Retinal pigment epithelial cell (primary cell): ENCODE measurements at regions not wholly inside any gene's neighbourhood (a gene's known extent, or its start where the extent isn't known, plus 50 kb on each side); places are given as distances from the start of the nearest gene placed in this dataset.
"Not testable (repeated sequence)": the region's sequence is repeated elsewhere in the genome, so short reads cannot be mapped to it uniquely, and the experiment has no call there.

Experiments used
- DNase-seq: peaks from one replicate; pipeline ENCODE4 v3.0.0-alpha.2; 2010; ENCODE audit warnings: low read depth
- H3K4me3 ChIP-seq: 2 replicates; pipeline ENCODE4 v1.5.1; 2011; ENCODE audit warnings: mild to moderate bottlenecking, low read length, control low read depth, moderate library complexity
- TF ChIP-seq, protein P1 (sequence below): conservative IDR thresholded peaks from 2 replicates; pipeline ENCODE4 v1.5.1; 2011; ENCODE audit warnings: low read depth, low read length, control low read depth, inconsistent platforms

DNA sequence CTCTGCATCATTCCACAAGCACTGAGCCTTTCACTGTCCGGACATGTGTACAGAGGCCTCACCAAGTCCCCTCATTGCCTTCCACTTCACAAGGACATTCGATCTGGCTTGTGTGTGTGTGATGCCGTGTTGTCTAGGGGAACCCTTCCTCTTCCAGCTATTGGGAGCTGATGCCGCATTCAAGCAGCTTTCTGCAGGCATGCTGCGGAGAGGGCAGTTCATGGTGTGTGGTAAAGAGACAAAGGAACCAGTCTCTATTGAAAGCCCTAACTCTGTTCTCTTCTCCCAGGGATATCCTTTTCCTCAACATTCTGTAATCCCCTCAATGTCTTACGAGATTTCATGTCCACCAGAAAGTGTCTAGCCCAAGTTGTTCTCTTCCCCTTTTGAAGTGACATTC is 141.6 kb downstream of the ALOX5 start:
- H3K4me3 ChIP-seq: no peak overlapping the region
- TF ChIP-seq, protein P1, sequence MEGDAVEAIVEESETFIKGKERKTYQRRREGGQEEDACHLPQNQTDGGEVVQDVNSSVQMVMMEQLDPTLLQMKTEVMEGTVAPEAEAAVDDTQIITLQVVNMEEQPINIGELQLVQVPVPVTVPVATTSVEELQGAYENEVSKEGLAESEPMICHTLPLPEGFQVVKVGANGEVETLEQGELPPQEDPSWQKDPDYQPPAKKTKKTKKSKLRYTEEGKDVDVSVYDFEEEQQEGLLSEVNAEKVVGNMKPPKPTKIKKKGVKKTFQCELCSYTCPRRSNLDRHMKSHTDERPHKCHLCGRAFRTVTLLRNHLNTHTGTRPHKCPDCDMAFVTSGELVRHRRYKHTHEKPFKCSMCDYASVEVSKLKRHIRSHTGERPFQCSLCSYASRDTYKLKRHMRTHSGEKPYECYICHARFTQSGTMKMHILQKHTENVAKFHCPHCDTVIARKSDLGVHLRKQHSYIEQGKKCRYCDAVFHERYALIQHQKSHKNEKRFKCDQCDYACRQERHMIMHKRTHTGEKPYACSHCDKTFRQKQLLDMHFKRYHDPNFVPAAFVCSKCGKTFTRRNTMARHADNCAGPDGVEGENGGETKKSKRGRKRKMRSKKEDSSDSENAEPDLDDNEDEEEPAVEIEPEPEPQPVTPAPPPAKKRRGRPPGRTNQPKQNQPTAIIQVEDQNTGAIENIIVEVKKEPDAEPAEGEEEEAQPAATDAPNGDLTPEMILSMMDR: no peak
- no peak for DNase-seq

DNA sequence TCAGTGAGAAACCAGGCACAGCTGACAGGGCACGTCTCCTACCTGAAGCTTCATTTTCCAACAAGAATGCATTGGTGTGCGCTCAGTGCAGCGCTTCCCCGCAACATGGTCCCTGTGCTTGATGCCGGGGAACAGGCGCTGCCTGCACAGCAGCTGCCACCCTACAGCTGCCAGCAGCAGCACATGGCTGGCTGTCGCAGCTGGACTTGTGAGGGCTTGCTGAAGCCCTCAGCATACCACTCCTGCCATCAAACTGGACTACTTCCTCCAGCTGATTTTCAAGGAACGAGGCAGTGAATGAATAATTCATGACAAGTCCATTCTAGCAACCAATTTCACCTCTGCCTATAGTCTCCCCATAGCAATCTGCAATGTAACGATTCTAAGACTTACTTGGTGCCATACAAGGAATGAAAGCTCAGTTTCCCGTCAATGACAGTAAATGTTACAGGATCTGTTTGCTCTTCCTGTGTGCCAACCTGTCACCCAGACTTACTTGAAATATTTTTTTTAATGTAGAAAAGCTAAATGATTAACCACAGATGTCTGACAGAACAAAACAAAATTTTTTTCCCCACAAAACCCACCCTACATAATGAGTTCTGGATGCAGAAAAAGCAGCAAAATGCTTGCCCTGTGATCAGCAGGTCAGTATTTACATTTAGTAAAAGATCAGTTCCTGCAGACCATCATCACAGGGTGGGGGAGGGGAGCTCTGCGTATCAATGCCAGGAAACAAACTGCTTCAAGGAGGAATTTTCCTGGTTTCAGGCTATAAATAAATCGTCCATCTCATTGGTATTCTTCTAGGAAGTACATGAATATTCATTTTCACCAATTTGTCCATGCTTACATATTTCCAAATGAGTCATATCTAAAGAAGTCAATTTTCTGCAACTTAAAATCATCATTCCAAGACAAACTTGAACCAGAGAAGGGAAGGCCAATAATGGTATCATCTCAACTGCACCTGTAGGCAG is 140.6 kb downstream of the ALOX5 start:
- TF ChIP-seq, protein P1: no peak
- no peak overlapping the region for H3K4me3 ChIP-seq
- no peak for DNase-seq

DNA sequence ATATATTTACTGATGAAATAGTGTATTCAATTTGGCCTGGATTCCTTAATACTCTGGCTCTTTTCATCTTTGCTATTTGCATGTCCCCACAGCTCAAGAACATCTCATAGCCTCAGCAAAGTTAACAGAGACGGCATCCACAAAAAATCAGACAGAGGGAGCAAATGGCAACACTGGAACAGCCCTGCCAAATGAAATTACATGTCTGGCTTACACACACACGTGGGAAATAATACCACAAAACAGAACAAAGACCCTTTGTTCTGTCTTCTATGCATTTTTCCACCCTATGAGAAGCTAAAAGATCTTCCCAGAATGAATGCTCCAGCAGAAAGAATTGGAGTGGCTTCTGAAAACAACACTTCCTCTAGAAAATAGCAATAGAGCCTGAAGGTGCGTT is 139.5 kb downstream of the ALOX5 start:
- TF ChIP-seq, protein P1: no peak
- peak; percentile 39 for DNase-seq
- no peak overlapping the region for H3K4me3 ChIP-seq

DNA sequence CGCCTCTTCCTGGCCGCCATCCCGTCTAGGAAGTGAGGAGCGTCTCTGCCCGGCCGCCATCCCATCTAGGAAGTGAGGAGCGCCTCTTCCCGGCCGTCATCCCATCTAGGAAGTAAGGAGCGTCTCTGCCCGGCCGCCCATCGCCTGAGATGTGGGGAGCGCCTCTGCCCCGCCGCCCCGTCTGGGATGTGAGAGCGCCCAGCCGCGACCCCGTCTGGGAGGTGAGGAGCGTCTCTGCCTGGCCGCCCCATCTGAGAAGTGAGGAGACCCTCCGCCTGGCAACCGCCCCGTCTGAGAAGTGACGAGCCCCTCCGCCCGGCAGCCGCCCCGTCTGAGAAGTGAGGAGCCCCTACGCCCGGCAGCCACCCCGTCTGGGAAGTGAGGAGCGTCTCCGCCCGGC is 137.9 kb downstream of the ALOX5 start:
- H3K4me3 ChIP-seq, DNase-seq: not testable (repeated sequence)

DNA sequence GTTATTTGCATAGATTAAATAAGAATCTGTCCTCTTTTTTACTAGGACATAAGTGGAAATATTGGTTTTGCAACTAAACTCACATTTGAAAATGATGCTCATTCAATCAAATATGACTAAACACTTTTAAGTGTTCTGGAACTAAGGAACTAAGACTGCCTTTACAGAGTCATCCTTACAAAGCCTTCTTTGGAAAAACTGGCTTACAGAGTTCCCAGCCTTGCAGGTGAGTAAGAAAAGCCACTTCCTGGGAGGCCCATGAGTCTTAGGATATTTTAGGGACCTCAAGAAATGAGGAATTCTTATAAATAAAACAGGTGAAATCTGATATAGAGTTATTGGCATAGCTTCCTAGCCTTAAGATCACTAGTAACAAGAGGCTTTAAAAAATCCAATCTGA is 135.5 kb downstream of the ALOX5 start:
- TF ChIP-seq, protein P1: no peak
- DNase-seq: no peak

DNA sequence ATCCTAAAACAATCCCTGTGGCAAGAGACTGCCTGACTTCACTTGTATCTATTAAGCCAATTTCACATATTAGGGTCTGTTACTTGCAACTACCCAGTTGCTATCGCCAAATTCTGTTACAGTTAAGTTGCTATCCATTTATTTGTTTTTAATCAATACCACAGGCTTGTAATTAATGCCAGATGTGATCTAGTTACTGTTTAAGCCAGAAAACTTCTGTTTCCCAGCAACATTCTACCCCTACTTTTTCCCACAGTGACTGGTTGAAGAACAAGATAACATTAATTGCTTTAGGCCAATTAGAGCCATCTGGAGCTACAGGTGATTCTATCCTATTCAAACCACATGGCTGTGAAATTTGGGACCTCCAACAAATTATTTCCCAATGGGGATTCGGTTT is 131.3 kb downstream of the ALOX5 start:
- DNase-seq: no peak
- H3K4me3 ChIP-seq: no peak overlapping the region
- TF ChIP-seq, protein P1: no peak

More for the DNA sequence above, 135.5 kb downstream of the ALOX5 start:
- H3K4me3 ChIP-seq: no peak overlapping the region

DNA sequence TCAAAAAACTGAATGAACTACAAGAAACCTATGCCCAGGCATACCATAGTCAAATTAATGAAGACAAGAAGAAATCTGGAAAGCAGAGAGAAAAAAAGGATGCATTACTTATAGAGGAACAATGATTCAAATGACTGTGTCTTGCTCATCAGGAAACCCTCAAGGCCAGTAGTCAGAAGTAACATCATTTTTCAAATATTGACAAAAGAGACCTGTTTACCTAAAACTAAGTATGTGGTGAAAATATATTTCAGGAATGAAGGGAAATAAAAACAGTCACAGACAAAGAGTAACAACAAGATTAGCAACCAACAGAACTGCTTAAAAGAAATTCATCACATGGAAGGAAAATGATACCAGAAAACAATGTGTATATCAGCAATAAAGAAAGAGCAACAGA is 128.4 kb downstream of the ALOX5 start:
- no peak for DNase-seq
- H3K4me3 ChIP-seq: no peak overlapping the region
- TF ChIP-seq, protein P1: no peak
